SK-N-SH (cell line): ENCODE measurements at regions not wholly inside any gene's neighbourhood (a gene's known extent, or its start where the extent isn't known, plus 50 kb on each side); places are given as distances from the start of the nearest gene placed in this dataset.

Experiments used
- CTCF ChIA-PET: fragments of 300-600, 350-600 bp; formaldehyde crosslinking; extraction: SDS; loops from one replicate; lab custom pipeline; 2021; lab: Yijun Ruan, JAX
- POLR2A ChIA-PET: fragments of 350-600 bp; sonication (Branson Sonifier 250); formaldehyde crosslinking; extraction: SDS; loops from one replicate; lab custom pipeline; 2020; ENCODE audit warnings: antibody characterized with exemption, inconsistent platforms; lab: Yijun Ruan, JAX
- DNase-seq: peaks from one replicate; pipeline ENCODE4 v3.0.0; 2012
- H2AFZ ChIP-seq: fragments of 200-600 bp; sonication (generic); 2 replicates; pipeline ENCODE4 v1.8.1; 2016; ENCODE audit warnings: antibody characterized with exemption, mild to moderate bottlenecking, low read depth
- H3F3A ChIP-seq: fragments of 200-600 bp; sonication (generic); replicated peaks from 2 replicates; pipeline ENCODE3; 2016; ENCODE audit warnings: antibody characterized with exemption, mild to moderate bottlenecking; ENCODE audit not compliant: insufficient read depth
- H3K27ac ChIP-seq, 2 experiments: fragments of 200-500 bp in 1 of 2; fragments of 200-600 bp in 1 of 2; sonication (Bioruptor generic) in 1 of 2; sonication (generic), shearing (Covaris generic) in 1 of 2; 2 replicates each; pipeline versions ENCODE4 v1.5.1 to v1.6.1; 2014 to 2016; ENCODE audit warnings: low read depth in 2 of 2, inconsistent platforms in 1 of 2, low read length in 1 of 2, mild to moderate bottlenecking in 1 of 2, mixed read lengths in 1 of 2
- H3K27me3 ChIP-seq: fragments of 200-600 bp; sonication (generic), shearing (Covaris generic); 2 replicates; pipeline ENCODE4 v1.6.1; 2016; ENCODE audit warnings: mixed run types; ENCODE audit not compliant: insufficient read depth
- H3K36me3 ChIP-seq, 2 experiments: fragments of 200-500 bp in 1 of 2; fragments of 200-600 bp in 1 of 2; sonication (Bioruptor generic) in 1 of 2; sonication (generic) in 1 of 2; replicated peaks in 1 of 2; 2 replicates each; pipeline versions ENCODE3 to v1.5.1; 2014 to 2016; ENCODE audit warnings: low read length in 1 of 2, mild to moderate bottlenecking in 1 of 2; ENCODE audit not compliant: insufficient read depth in 2 of 2, control insufficient read depth in 1 of 2
- H3K4me1 ChIP-seq, 2 experiments: fragments of 200-500 bp in 1 of 2; fragments of 200-600 bp in 1 of 2; sonication (Bioruptor generic) in 1 of 2; sonication (generic), shearing (Covaris generic) in 1 of 2; 2 replicates each; pipeline versions ENCODE4 v1.5.1 to v1.6.1; 2014 to 2016; ENCODE audit warnings: low read depth in 1 of 2, low read length in 1 of 2, mixed run types in 1 of 2; ENCODE audit not compliant: insufficient read depth in 2 of 2, control insufficient read depth in 1 of 2
- H3K4me2 ChIP-seq: fragments of 200-600 bp; sonication (generic), shearing (Covaris generic); 2 replicates; pipeline ENCODE4 v1.6.1; 2017; ENCODE audit warnings: mixed run types
- H3K4me3 ChIP-seq, 2 experiments: fragments of 200-500 bp in 1 of 2; fragments of 200-600 bp in 1 of 2; sonication (Bioruptor generic) in 1 of 2; sonication (generic), shearing (Covaris generic) in 1 of 2; 2 replicates each; pipeline versions ENCODE4 v1.5.1 to v1.8.1; 2014 to 2016; ENCODE audit warnings: low read depth in 2 of 2, inconsistent platforms in 1 of 2, low read length in 1 of 2, mild to moderate bottlenecking in 1 of 2, mixed read lengths in 1 of 2, moderate library complexity in 1 of 2
- H3K79me2 ChIP-seq: fragments of 200-600 bp; sonication (generic); 2 replicates; pipeline ENCODE4 v1.8.1; 2017; ENCODE audit warnings: mild to moderate bottlenecking; ENCODE audit not compliant: insufficient read depth
- H3K9ac ChIP-seq: fragments of 200-600 bp; sonication (generic); 2 replicates; pipeline ENCODE4 v1.6.1; 2017; ENCODE audit warnings: mixed run types
- H3K9me2 ChIP-seq: fragments of 200-600 bp; sonication (generic); 2 replicates; pipeline ENCODE4 v1.6.1; 2017; ENCODE audit warnings: mixed run types
- H3K9me3 ChIP-seq: fragments of 200-600 bp; sonication (generic); 2 replicates; pipeline ENCODE4 v1.6.1; 2017; ENCODE audit warnings: mixed run types, mild to moderate bottlenecking, moderate library complexity
- H4K20me1 ChIP-seq: fragments of 200-600 bp; sonication (generic); 2 replicates; pipeline ENCODE4 v1.6.1; 2017; ENCODE audit warnings: mild to moderate bottlenecking, mixed run types; ENCODE audit not compliant: insufficient read depth
- CHD2 ChIP-seq: fragments of 150-350 bp; IDR thresholded peaks from 2 replicates; pipeline ENCODE4 v1.6.1; 2018; ENCODE audit warnings: low read length; ENCODE audit not compliant: partially characterized antibody
- FOSL2 ChIP-seq: IDR thresholded peaks from 2 replicates; pipeline ENCODE4 v1.4.0; 2012; ENCODE audit warnings: low read depth, mild to moderate bottlenecking, moderate library complexity, borderline replicate concordance
- FOXJ3 ChIP-seq: sonication (generic); formaldehyde crosslinking; IDR thresholded peaks from 2 replicates; pipeline ENCODE4 v1.5.1; 2020; ENCODE audit warnings: mild to moderate bottlenecking, missing genetic modification reagents
- FOXM1 ChIP-seq: IDR thresholded peaks from 2 replicates; pipeline ENCODE4 v1.4.0; 2012; ENCODE audit warnings: low read depth, mild to moderate bottlenecking
- MAX ChIP-seq: IDR thresholded peaks from 2 replicates; pipeline ENCODE4 v1.4.0; 2012; ENCODE audit warnings: low read depth
- NFIC ChIP-seq: IDR thresholded peaks from 2 replicates; pipeline ENCODE4 v1.4.0; 2012; ENCODE audit warnings: borderline replicate concordance
- NRF1 ChIP-seq: IDR thresholded peaks from 2 replicates; pipeline ENCODE4 v1.6.1; 2012; ENCODE audit warnings: low read depth, mild to moderate bottlenecking, low read length
- PBX3 ChIP-seq: IDR thresholded peaks from 2 replicates; pipeline ENCODE4; 2012
- RAD21 ChIP-seq: IDR thresholded peaks from 2 replicates; pipeline ENCODE4 v1.6.1; 2012; ENCODE audit warnings: mild to moderate bottlenecking, low read length
- RXRA ChIP-seq: IDR thresholded peaks from 2 replicates; pipeline ENCODE4 v1.4.0; 2012; ENCODE audit warnings: low read depth, mild to moderate bottlenecking, borderline replicate concordance
- TAF1 ChIP-seq: IDR thresholded peaks from 2 replicates; pipeline ENCODE4 v1.6.1; 2012; ENCODE audit warnings: low read depth, mild to moderate bottlenecking, low read length, moderate library complexity, borderline replicate concordance
- TCF12 ChIP-seq: IDR thresholded peaks from 2 replicates; pipeline ENCODE4 v1.4.0; 2012
- TEAD4 ChIP-seq: IDR thresholded peaks from 2 replicates; pipeline ENCODE4 v1.4.0; 2012; ENCODE audit warnings: mild to moderate bottlenecking, borderline replicate concordance; ENCODE audit not compliant: insufficient read depth
- USF1 ChIP-seq: IDR thresholded peaks from 2 replicates; pipeline ENCODE4 v1.4.0; 2012; ENCODE audit warnings: low read depth, borderline replicate concordance
- USF2 ChIP-seq: fragments of 150-350 bp; IDR thresholded peaks from 2 replicates; pipeline ENCODE4 v1.6.1; 2017; ENCODE audit warnings: antibody characterized with exemption, low read length, low read depth, borderline replicate concordance
- ZBTB33 ChIP-seq: IDR thresholded peaks from 2 replicates; pipeline ENCODE4 v1.4.0; 2012; ENCODE audit warnings: low read depth, borderline replicate concordance
- WGBS: methylation state at CpG from one replicate; pipeline ENCODE4 v1.1.6; 2017; ENCODE audit warnings: low lambda C conversion rate; 5-methylcytosine and 5-hydroxymethylcytosine counted together

GRCh38 chr13:79682164-79682563 lies 201.2 kb downstream of the NDFIP2 start (continued):
- TF ChIP-seq PBX3 (no peak), USF2 (no peak), TEAD4 (no peak), TAF1 (no peak), MAX (no peak), NRF1 (no peak), FOXM1 (no peak), FOXJ3 (CRISPR knock-in tag) (no peak)

GRCh38 chr13:79681069-79681468 lies 200.1 kb downstream of the NDFIP2 start:
- H3K36me3 ChIP-seq, result no peaks in the 10 kb centered on the region
- TF ChIP-seq USF1 (no peak), FOSL2 (no peak), MAX (no peak), USF2 (no peak), RXRA (no peak), ZBTB33 (no peak), RAD21 (no peak), FOXJ3 (CRISPR knock-in tag) (no peak), TCF12 (no peak), NFIC (no peak), PBX3 (no peak), CHD2 (no peak)
- H3K9me3 ChIP-seq, result no peaks in the 10 kb centered on the region
- no peak overlapping the region for H3K4me3 ChIP-seq
- no peak for DNase-seq
- WGBS, result 100% methylated on average over 1 of the region's 1 CpG
- peaks cover 14 to 22% of the 10 kb centered on the region in 2 experiments; a peak in 3 of 4 replicates for H3K4me1 ChIP-seq
- peaks cover 4% of the 10 kb centered on the region for H3F3A ChIP-seq
- H3K4me2 ChIP-seq, result no peak overlapping the region
- H3K27me3 ChIP-seq, result no peaks in the 10 kb centered on the region
- no peak overlapping the region for H2AFZ ChIP-seq
- H3K9ac ChIP-seq, result no peak overlapping the region
- POLR2A ChIA-PET, result no interaction called here
- H3K27ac ChIP-seq, result peak overlapping the region in 1 of 2 experiments; percentile 92; a peak in 2 of 4 replicates
- H4K20me1 ChIP-seq, result no peaks in the 10 kb centered on the region
- no peaks in the 10 kb centered on the region for H3K79me2 ChIP-seq
- H3K9me2 ChIP-seq, result no peaks in the 10 kb centered on the region
- CTCF ChIA-PET, result interaction anchor here (0.8 to 2.9 kb wide), 4 partner anchors 29 to 661 kb away, joined by 3 to 20 read pairs (median 3); partner anchors contain the start of gene SPRY2
